Heart left ventricle (tissue), 13 donors: ENCODE measurements at regions not wholly inside any gene's neighbourhood (a gene's known extent, or its start where the extent isn't known, plus 50 kb on each side); places are given as distances from the start of the nearest gene placed in this dataset.
"Not testable (repeated sequence)": the region's sequence is repeated elsewhere in the genome, so short reads cannot be mapped to it uniquely, and the experiment has no call there.

Experiments
- CTCF ChIP-seq, 12 donors: fragments of 200-600 bp; sonication (generic) in 4 of 12; IDR thresholded peaks; one replicate each; pipeline versions ENCODE4 v1.5.0 to v1.8.0; 2018 to 2022; ENCODE audit warnings: antibody characterized with exemption in 12 of 12, mild to moderate bottlenecking in 5 of 12
- POLR2A ChIP-seq, 2 donors: fragments of 450-650 bp; IDR thresholded peaks; one replicate each; pipeline ENCODE4 v1.6.1; 2017; ENCODE audit warnings: antibody characterized with exemption in 2 of 2, mild to moderate bottlenecking in 2 of 2, moderate library complexity in 2 of 2
- donor health status: ischemic (EF 13 %, LVEDD 7.1; RV severe dilation, severe dysfunction).
- donor health status: DM: no; HTN: yes; CAD: no.
- donor health status: DM: no; HTN: no; CAD: no.
- donor health status: ischemic (EF 25% LVEDD 6.9; RV normal size, moderate dysfunction).
- donor health status: ischemic (EF 25% LVEDD 5.7; RV mildly dilated, moderate dysfunction).
- donor health status: ischemic (EF 35%, LVEDD 5.7; RV mildly dilated, moderate dysfunction).
- donor health status: nonischemic (EF 11% LVEDD 7.7; RV severe dilation, severe dysfunction).
- donor health status: DM: yes; HTN: yes; CAD: no.
- donor health status: PGD.
- donor health status: ischemic (EF 29% LVEDD 5.4; RV normal size, mild dysfunction).
- donor health status: nonischemic (EF 23%, LVEDD 6.1; RV moderate dilation, normal function).

GRCh38 chr11:49277951-49278350, 69.5 kb upstream of the FOLH1 start:
- not testable (repeated sequence) for TF ChIP-seq CTCF, POLR2A (IDR thresholded peaks at IDR 0.05)
